Uterus (tissue), 2 donors: ENCODE measurements at regions not wholly inside any gene's neighbourhood (a gene's known extent, or its start where the extent isn't known, plus 50 kb on each side); places are given as distances from the start of the nearest gene placed in this dataset.

Experiments
- CTCF ChIP-seq, 4 experiments: fragments of 200-600 bp in 2 of 4; fragments of 450-650 bp in 2 of 4; sonication (generic) in 2 of 4; IDR thresholded peaks; one replicate each; pipeline ENCODE4 v1.5.1; 2016 to 2019; ENCODE audit warnings: antibody characterized with exemption in 4 of 4, mild to moderate bottlenecking in 2 of 4, moderate library complexity in 1 of 4
- POLR2A ChIP-seq, 2 donors: fragments of 450-650 bp; IDR thresholded peaks; one replicate each; pipeline ENCODE4 v1.6.1; 2016; ENCODE audit warnings: antibody characterized with exemption in 2 of 2, mild to moderate bottlenecking in 1 of 2, moderate library complexity in 1 of 2

- TF ChIP-seq CTCF (IDR thresholded peaks at IDR 0.05) (no peak), POLR2A (IDR thresholded peaks at IDR 0.05) (no peak)
Measured at GRCh38 chr18:76566987-76567386, 71.9 kb upstream of the ZNF516 start.
